ENCODE measurements at regions not wholly inside any gene's neighbourhood (a gene's known extent, or its start where the extent isn't known, plus 50 kb on each side); places are given as distances from the start of the nearest gene placed in this dataset.
"Not testable (repeated sequence)": the region's sequence is repeated elsewhere in the genome, so short reads cannot be mapped to it uniquely, and the experiment has no call there.

GRCh38 chr1:95297906-95298305, 63.9 kb downstream of the RWDD3 start:
- H3K4me1 ChIP-seq; H3K36me3 ChIP-seq (replicated peaks); H3K4me3 ChIP-seq; H3K9me3 ChIP-seq; DNase-seq (ENCODE audit: low spot score in 2 of 2); H3K27me3 ChIP-seq (ENCODE audit: low read depth); in situ Hi-C loops (cut with MboI; ENCODE audit: low sequenced_read_pairs): not testable (repeated sequence)

DNA sequence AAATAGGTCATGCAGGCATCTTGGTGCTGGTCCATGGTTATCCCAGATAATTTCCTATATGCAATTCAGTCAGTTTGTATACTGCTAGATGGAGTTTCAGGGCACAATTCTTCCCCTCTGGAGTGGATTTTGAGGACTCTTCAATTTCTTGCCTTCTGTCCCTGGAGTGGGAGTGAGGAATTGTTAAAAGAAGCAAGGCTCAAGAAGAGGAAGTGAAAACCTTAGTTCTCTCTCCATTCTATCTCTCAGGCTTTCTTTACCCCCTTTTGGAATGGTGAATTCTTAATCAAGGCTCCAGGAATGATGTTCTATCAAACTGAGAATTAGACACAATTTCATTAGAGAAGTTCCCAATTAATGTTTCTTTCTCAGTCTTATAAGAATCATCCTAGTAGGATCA, 67.1 kb downstream of the RWDD3 start:
- Histone ChIP-seq H3K4me3 (no peak overlapping the region), H3K36me3 (replicated peaks) (no peaks in the 10 kb centered on the region), H3K4me1 (no peaks in the 10 kb centered on the region), H3K27me3 (ENCODE audit: low read depth) (no peaks in the 10 kb centered on the region), H3K9me3 (no peaks in the 10 kb centered on the region)
- in situ Hi-C loops (cut with MboI; ENCODE audit: low sequenced_read_pairs), result no loop called here
- DNase-seq (ENCODE audit: low spot score in 2 of 2), result no peak

- Histone ChIP-seq H3K4me3 (no peak overlapping the region), H3K9me3 (no peaks in the 10 kb centered on the region), H3K4me1 (no peaks in the 10 kb centered on the region), H3K36me3 (replicated peaks) (no peaks in the 10 kb centered on the region), H3K27me3 (ENCODE audit: low read depth) (no peaks in the 10 kb centered on the region)
- in situ Hi-C loops (cut with MboI; ENCODE audit: low sequenced_read_pairs), result no loop called here
- DNase-seq (ENCODE audit: low spot score in 2 of 2), result no peak
Measured at GRCh38 chr1:95301614-95302013, 67.6 kb downstream of the RWDD3 start.

DNA sequence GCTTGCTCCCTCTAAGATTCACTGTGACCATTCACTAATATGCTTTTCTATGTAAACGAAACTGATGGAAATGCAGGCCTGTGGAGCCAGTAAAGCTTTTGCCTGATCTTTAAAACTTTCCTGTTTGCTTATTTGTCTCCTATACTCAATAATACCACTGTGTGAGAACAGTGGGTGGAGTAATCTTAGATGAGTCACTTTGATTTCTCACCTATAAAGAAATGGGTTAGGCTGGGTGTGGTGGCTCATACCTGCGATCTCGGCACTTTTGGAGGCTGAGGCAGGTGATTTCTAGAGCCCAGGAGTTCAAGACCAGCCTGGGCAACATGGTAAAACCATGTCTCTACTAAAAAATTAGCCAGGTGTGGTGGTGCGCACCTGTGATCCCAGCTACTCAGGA, 70.8 kb downstream of the RWDD3 start:
- no peak overlapping the region for H3K4me3 ChIP-seq
- H3K27me3 ChIP-seq (ENCODE audit: low read depth), result no peaks in the 10 kb centered on the region
- no peak for DNase-seq (ENCODE audit: low spot score in 2 of 2)
- in situ Hi-C loops (cut with MboI; ENCODE audit: low sequenced_read_pairs), result no loop called here
- no peaks in the 10 kb centered on the region for H3K36me3 ChIP-seq (replicated peaks)
- no peaks in the 10 kb centered on the region for H3K9me3 ChIP-seq
- H3K4me1 ChIP-seq, result peaks cover 15% of the 10 kb centered on the region

DNA sequence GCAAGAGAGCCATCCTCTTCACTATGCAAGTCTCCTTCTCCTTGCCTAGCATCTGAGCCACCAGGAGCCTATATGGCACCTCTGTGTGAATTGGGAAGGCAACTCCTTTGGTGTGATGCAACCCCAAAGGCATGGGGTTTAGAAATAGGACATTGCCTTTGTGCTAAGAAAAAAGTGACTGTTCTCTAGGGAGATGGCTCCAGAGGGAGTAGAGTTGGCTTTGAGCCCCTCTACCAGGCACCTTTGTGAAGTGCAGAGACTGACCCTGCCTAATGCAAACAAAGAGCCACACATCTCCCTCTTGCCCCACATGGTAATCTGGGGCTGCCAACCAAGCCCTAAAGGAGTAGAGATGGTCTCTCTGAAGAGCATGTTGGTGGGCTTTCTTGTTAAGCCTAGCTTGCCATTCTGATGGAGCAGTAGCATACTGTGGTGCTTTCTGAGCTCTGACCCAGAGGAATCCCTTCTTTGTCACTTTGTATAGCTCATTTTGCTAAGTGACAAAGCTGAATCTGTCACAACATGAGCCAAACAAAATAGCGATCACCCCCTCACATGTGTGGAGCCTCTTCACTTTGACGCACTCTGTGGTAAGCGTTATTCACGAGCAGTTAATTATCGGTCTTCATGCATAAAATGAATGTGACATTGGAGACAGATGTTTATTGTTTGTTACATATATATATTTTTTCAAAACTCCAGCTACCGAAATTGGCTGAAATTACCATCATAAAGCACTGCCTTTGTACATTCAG, 74.4 kb downstream of the RWDD3 start:
- in situ Hi-C loops (cut with MboI; ENCODE audit: low sequenced_read_pairs), result no loop called here
- Histone ChIP-seq H3K27me3 (ENCODE audit: low read depth) (no peaks in the 10 kb centered on the region), H3K4me1 (peaks cover 42% of the 10 kb centered on the region), H3K4me3 (no peak overlapping the region), H3K9me3 (no peaks in the 10 kb centered on the region), H3K36me3 (replicated peaks) (no peaks in the 10 kb centered on the region)
- DNase-seq (ENCODE audit: low spot score in 2 of 2), result peak; percentile 8 to 22

- no peak overlapping the region for H3K4me3 ChIP-seq
- H3K4me1 ChIP-seq, result peaks cover 42% of the 10 kb centered on the region
- peak; percentile 75 to 88 for DNase-seq (ENCODE audit: low spot score in 2 of 2)
- no peaks in the 10 kb centered on the region for H3K27me3 ChIP-seq (ENCODE audit: low read depth)
- no peaks in the 10 kb centered on the region for H3K36me3 ChIP-seq (replicated peaks)
- in situ Hi-C loops (cut with MboI; ENCODE audit: low sequenced_read_pairs), result no loop called here
- no peaks in the 10 kb centered on the region for H3K9me3 ChIP-seq
Measured at GRCh38 chr1:95309031-95309471, 75.0 kb downstream of the RWDD3 start.

GRCh38 chr1:95311014-95311413, 77.0 kb downstream of the RWDD3 start:
- Histone ChIP-seq H3K4me3 (no peak overlapping the region), H3K9me3 (no peaks in the 10 kb centered on the region), H3K27me3 (ENCODE audit: low read depth) (no peaks in the 10 kb centered on the region), H3K36me3 (replicated peaks) (no peaks in the 10 kb centered on the region), H3K4me1 (peaks cover 42% of the 10 kb centered on the region)
- peak; percentile 16 to 26 for DNase-seq (ENCODE audit: low spot score in 2 of 2)
- in situ Hi-C loops (cut with MboI; ENCODE audit: low sequenced_read_pairs), result no loop called here

DNA sequence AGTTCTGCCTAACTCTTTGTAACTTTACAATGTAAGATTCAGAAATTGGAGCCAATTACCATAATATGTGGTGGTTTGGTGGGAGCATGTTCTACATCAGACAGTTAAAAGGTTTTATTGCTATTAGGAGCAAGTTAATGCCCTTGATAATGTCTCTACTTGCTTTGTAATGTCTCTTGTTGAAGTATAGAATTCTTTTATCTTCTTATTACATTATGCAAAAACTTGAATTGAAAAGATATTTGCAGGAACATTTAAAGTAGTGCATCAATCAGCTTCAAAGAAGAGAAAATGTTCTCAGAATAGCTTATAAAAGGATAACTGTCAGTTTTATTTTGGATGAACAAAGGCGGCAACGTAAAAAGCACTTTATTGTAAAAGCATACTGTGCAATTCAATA, 77.8 kb downstream of the RWDD3 start:
- peaks cover 42% of the 10 kb centered on the region for H3K4me1 ChIP-seq
- no peaks in the 10 kb centered on the region for H3K9me3 ChIP-seq
- no peak overlapping the region for H3K4me3 ChIP-seq
- H3K36me3 ChIP-seq (replicated peaks), result no peaks in the 10 kb centered on the region
- in situ Hi-C loops (cut with MboI; ENCODE audit: low sequenced_read_pairs), result no loop called here
- H3K27me3 ChIP-seq (ENCODE audit: low read depth), result no peaks in the 10 kb centered on the region
- peak in 1 of 2 experiments; percentile 83 for DNase-seq (ENCODE audit: low spot score in 2 of 2)

- DNase-seq (ENCODE audit: low spot score in 2 of 2), result peak in 1 of 2 experiments; percentile 98
- H3K36me3 ChIP-seq (replicated peaks), result no peaks in the 10 kb centered on the region
- in situ Hi-C loops (cut with MboI; ENCODE audit: low sequenced_read_pairs), result no loop called here
- H3K4me1 ChIP-seq, result peaks cover 42% of the 10 kb centered on the region
- no peaks in the 10 kb centered on the region for H3K27me3 ChIP-seq (ENCODE audit: low read depth)
- H3K9me3 ChIP-seq, result no peaks in the 10 kb centered on the region
- H3K4me3 ChIP-seq, result no peak overlapping the region
Measured at GRCh38 chr1:95312181-95312580, 78.2 kb downstream of the RWDD3 start.

DNA sequence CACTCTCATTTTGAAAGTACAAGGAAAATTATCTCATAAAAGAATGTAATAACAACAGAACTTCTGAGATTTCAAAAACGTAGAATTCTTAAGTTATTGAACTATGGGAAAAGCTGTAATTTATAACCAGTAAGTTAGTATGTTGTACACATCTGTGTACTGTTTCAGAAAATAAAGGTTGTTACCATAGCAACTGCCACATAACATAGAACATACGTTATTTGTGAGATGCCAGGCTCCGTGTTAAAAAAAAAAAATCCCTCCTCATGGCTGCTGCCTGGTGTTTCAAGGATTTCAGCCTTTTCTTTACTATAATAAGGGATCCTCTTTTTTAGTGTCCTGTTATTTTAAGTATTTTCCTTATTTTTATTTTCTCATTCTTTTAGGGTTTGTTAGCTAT, 79.5 kb downstream of the RWDD3 start:
- in situ Hi-C loops (cut with MboI; ENCODE audit: low sequenced_read_pairs), result no loop called here
- H3K4me1 ChIP-seq, result peaks cover 38% of the 10 kb centered on the region
- H3K27me3 ChIP-seq (ENCODE audit: low read depth), result no peaks in the 10 kb centered on the region
- no peak overlapping the region for H3K4me3 ChIP-seq
- no peak for DNase-seq (ENCODE audit: low spot score in 2 of 2)
- H3K9me3 ChIP-seq, result no peaks in the 10 kb centered on the region
- no peaks in the 10 kb centered on the region for H3K36me3 ChIP-seq (replicated peaks)

- Histone ChIP-seq H3K36me3 (replicated peaks) (no peaks in the 10 kb centered on the region), H3K4me1 (peaks cover 6% of the 10 kb centered on the region), H3K9me3 (no peaks in the 10 kb centered on the region), H3K4me3 (no peak overlapping the region), H3K27me3 (ENCODE audit: low read depth) (no peaks in the 10 kb centered on the region)
- DNase-seq (ENCODE audit: low spot score in 2 of 2), result no peak
- in situ Hi-C loops (cut with MboI; ENCODE audit: low sequenced_read_pairs), result no loop called here
Measured at GRCh38 chr1:95321531-95321930, 87.5 kb downstream of the RWDD3 start.

DNA sequence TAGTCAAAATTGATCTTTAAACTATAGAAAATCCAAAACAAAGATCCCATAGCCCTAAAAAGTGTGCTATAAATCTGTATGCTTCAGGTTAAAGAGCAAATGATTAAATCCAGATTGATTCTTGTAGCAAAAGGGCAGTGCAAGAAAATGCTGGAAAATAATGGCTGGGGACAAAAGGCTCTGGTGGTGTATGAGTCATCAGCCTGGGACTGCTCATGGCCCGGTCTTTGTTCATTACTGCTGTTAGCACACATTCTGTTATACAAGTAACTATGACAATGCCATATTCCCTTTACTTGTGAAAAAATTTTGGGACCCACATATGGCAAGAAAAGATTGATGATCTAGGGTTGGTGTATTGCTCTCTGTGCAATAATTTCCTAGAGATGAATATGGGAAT, 89.1 kb downstream of the RWDD3 start:
- Histone ChIP-seq H3K4me3 (no peak overlapping the region), H3K27me3 (ENCODE audit: low read depth) (no peaks in the 10 kb centered on the region), H3K36me3 (replicated peaks) (no peaks in the 10 kb centered on the region), H3K9me3 (no peaks in the 10 kb centered on the region; the same call in 1 of the 2 replicates), H3K4me1 (peaks cover 6% of the 10 kb centered on the region)
- in situ Hi-C loops (cut with MboI; ENCODE audit: low sequenced_read_pairs), result no loop called here
- peak; percentile 64 to 81 for DNase-seq (ENCODE audit: low spot score in 2 of 2)

- Histone ChIP-seq H3K36me3 (replicated peaks) (no peaks in the 10 kb centered on the region), H3K27me3 (ENCODE audit: low read depth) (no peaks in the 10 kb centered on the region; the same call in 1 of the 2 replicates)
Measured at GRCh38 chr1:95325349-95325748, 91.3 kb downstream of the RWDD3 start.

DNA sequence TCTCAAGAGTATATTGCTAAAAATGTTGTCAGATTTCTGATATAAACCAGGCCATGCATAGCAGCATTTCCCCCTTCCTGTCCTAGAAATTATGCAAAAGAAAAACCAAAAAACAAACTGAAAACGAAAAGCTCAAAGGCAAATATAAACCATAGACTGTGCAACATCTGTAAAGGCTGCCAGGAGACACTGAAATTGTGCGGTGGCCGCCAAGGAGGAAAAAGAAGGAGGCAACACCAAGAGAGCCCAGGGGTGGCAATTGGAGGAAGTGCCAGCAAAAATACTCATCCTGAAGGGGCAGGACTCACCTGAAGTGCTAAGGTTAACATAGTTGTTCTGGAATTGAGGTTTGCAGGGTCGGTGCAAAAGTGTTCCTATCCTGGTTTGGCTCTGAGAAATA, 92.0 kb downstream of the RWDD3 start:
- H3K4me1 ChIP-seq, result peaks cover 6% of the 10 kb centered on the region
- H3K9me3 ChIP-seq, result no peaks in the 10 kb centered on the region; the same call in 1 of the 2 replicates
- H3K27me3 ChIP-seq (ENCODE audit: low read depth), result peaks cover 6% of the 10 kb centered on the region
- DNase-seq (ENCODE audit: low spot score in 2 of 2), result no peak
- in situ Hi-C loops (cut with MboI; ENCODE audit: low sequenced_read_pairs), result no loop called here
- H3K36me3 ChIP-seq (replicated peaks), result no peaks in the 10 kb centered on the region
- no peak overlapping the region for H3K4me3 ChIP-seq

More at GRCh38 chr1:95325349-95325748, 91.3 kb downstream of the RWDD3 start:
- H3K4me3 ChIP-seq, result no peak overlapping the region
- no peak for DNase-seq (ENCODE audit: low spot score in 2 of 2)
- H3K4me1 ChIP-seq, result peaks cover 6% of the 10 kb centered on the region
- no peaks in the 10 kb centered on the region; the same call in 1 of the 2 replicates for H3K9me3 ChIP-seq
- in situ Hi-C loops (cut with MboI; ENCODE audit: low sequenced_read_pairs), result no loop called here

All from HAP-1 (cell line).